ENCODE measurements at regions not wholly inside any gene's neighbourhood (a gene's known extent, or its start where the extent isn't known, plus 50 kb on each side); places are given as distances from the start of the nearest gene placed in this dataset.

- H3K36me3 ChIP-seq (ENCODE audit: low read depth): no peaks in the 10 kb centered on the region
- H3K4me1 ChIP-seq (ENCODE audit: insufficient read depth): no peaks in the 10 kb centered on the region; the same call in 1 of the 2 replicates
- no peaks in the 10 kb centered on the region for H3K9me3 ChIP-seq (ENCODE audit: low read depth)
- no peaks in the 10 kb centered on the region for H4K20me1 ChIP-seq (ENCODE audit: insufficient read depth)
- no peak overlapping the region for H3K27ac ChIP-seq
- 89 to 91% methylated on average over 7 of the region's 7 CpGs for WGBS, 2 experiments (ENCODE audit: low coverage in 1 of 2, low lambda C conversion rate in 2 of 2, missing lambda C conversion rate in 2 of 2)
- no peak overlapping the region for H2AFZ ChIP-seq
- in situ Hi-C loops (cut with MboI): no loop called here
- no peaks in the 10 kb centered on the region for H3F3A ChIP-seq (ENCODE audit: insufficient read depth)
- TF ChIP-seq EZH2phosphoT487 (IDR thresholded peaks at IDR 0.05; ENCODE audit: insufficient read depth, low read depth) (no peak), EZH2 (IDR thresholded peaks at IDR 0.05; ENCODE audit: insufficient read depth, poor library complexity, severe bottlenecking) (no peak)
- DNase-seq: no peak
- H3K79me2 ChIP-seq (ENCODE audit: insufficient read depth): no peaks in the 10 kb centered on the region
- no peak overlapping the region for H3K4me3 ChIP-seq
- H3K27me3 ChIP-seq (replicated peaks; ENCODE audit: insufficient read depth): no peaks in the 10 kb centered on the region
- no peak overlapping the region for H3K9ac ChIP-seq
- no peak overlapping the region for H3K4me2 ChIP-seq (ENCODE audit: unreplicated experiment)
- no peaks in the 10 kb centered on the region for H3K9me2 ChIP-seq (ENCODE audit: insufficient read depth)
Measured at GRCh38 chr11:86132667-86133249, 63.9 kb upstream of the PICALM start.

GRCh38 chr11:86129740-86130540, 61.1 kb upstream of the PICALM start:
- H3F3A ChIP-seq (ENCODE audit: insufficient read depth): no peaks in the 10 kb centered on the region
- H3K4me1 ChIP-seq (ENCODE audit: insufficient read depth): no peaks in the 10 kb centered on the region
- WGBS, 2 experiments (ENCODE audit: low coverage in 1 of 2, low lambda C conversion rate in 2 of 2, missing lambda C conversion rate in 2 of 2): 70 to 76% methylated on average over 3 of the region's 3 CpGs
- no peaks in the 10 kb centered on the region for H3K36me3 ChIP-seq (ENCODE audit: low read depth)
- no peak overlapping the region for H3K27ac ChIP-seq
- in situ Hi-C loops (cut with MboI): no loop called here
- H3K9me3 ChIP-seq (ENCODE audit: low read depth): no peaks in the 10 kb centered on the region
- no peaks in the 10 kb centered on the region for H3K27me3 ChIP-seq (replicated peaks; ENCODE audit: insufficient read depth)
- H2AFZ ChIP-seq: no peak overlapping the region
- no peak for DNase-seq
- H3K9ac ChIP-seq: no peak overlapping the region
- H3K4me2 ChIP-seq (ENCODE audit: unreplicated experiment): no peak overlapping the region
- H3K79me2 ChIP-seq (ENCODE audit: insufficient read depth): no peaks in the 10 kb centered on the region
- TF ChIP-seq EZH2phosphoT487 (IDR thresholded peaks at IDR 0.05; ENCODE audit: insufficient read depth, low read depth) (no peak), EZH2 (IDR thresholded peaks at IDR 0.05; ENCODE audit: insufficient read depth, poor library complexity, severe bottlenecking) (no peak)
- no peak overlapping the region for H3K4me3 ChIP-seq
- no peaks in the 10 kb centered on the region for H3K9me2 ChIP-seq (ENCODE audit: insufficient read depth)
- H4K20me1 ChIP-seq (ENCODE audit: insufficient read depth): no peaks in the 10 kb centered on the region

GRCh38 chr11:86128914-86129313, 60.0 kb upstream of the PICALM start:
- Histone ChIP-seq H3K27ac (no peak overlapping the region), H3K4me1 (ENCODE audit: insufficient read depth) (no peaks in the 10 kb centered on the region), H3K36me3 (ENCODE audit: low read depth) (no peaks in the 10 kb centered on the region), H3K79me2 (ENCODE audit: insufficient read depth) (no peaks in the 10 kb centered on the region), H3K9me3 (ENCODE audit: low read depth) (no peaks in the 10 kb centered on the region), H3K4me2 (ENCODE audit: unreplicated experiment) (no peak overlapping the region), H3F3A (ENCODE audit: insufficient read depth) (no peaks in the 10 kb centered on the region), H3K9ac (no peak overlapping the region), H4K20me1 (ENCODE audit: insufficient read depth) (no peaks in the 10 kb centered on the region), H3K4me3 (no peak overlapping the region), H2AFZ (no peak overlapping the region), H3K9me2 (ENCODE audit: insufficient read depth) (no peaks in the 10 kb centered on the region), H3K27me3 (replicated peaks; ENCODE audit: insufficient read depth) (no peaks in the 10 kb centered on the region)
- TF ChIP-seq EZH2 (IDR thresholded peaks at IDR 0.05; ENCODE audit: insufficient read depth, poor library complexity, severe bottlenecking) (no peak), EZH2phosphoT487 (IDR thresholded peaks at IDR 0.05; ENCODE audit: insufficient read depth, low read depth) (no peak)
- in situ Hi-C loops (cut with MboI): no loop called here
- DNase-seq: no peak
- WGBS, 2 experiments (ENCODE audit: low coverage in 1 of 2, low lambda C conversion rate in 2 of 2, missing lambda C conversion rate in 2 of 2): 93 to 98% methylated on average over 2 of the region's 2 CpGs

DNA sequence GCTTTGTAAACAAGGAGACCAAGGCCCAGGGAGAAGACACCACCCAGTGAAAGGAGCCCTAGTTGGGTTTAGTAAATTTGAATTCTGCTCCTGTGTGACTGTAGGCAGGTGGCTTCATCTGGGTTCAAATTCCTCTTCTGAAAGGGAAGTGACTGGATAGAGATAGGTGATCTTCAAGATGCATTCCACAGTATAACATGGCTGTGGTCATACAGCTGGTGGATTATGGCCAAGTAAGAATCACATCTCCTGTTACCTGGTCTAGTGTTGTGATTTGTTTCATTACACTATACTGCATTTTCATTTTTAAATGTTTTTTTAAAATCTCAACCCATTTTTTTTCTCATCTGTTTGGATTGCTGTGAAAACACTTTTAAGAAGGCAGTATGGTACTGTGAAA, 58.0 kb upstream of the PICALM start:
- H3F3A ChIP-seq (ENCODE audit: insufficient read depth): no peaks in the 10 kb centered on the region
- H3K9me2 ChIP-seq (ENCODE audit: insufficient read depth): no peaks in the 10 kb centered on the region
- no peak overlapping the region for H3K4me2 ChIP-seq (ENCODE audit: unreplicated experiment)
- DNase-seq: no peak
- H3K27ac ChIP-seq: no peak overlapping the region
- in situ Hi-C loops (cut with MboI): no loop called here
- no peaks in the 10 kb centered on the region for H3K4me1 ChIP-seq (ENCODE audit: insufficient read depth)
- no peaks in the 10 kb centered on the region for H3K27me3 ChIP-seq (replicated peaks; ENCODE audit: insufficient read depth)
- H2AFZ ChIP-seq: no peak overlapping the region
- H3K79me2 ChIP-seq (ENCODE audit: insufficient read depth): no peaks in the 10 kb centered on the region
- H4K20me1 ChIP-seq (ENCODE audit: insufficient read depth): no peaks in the 10 kb centered on the region
- H3K36me3 ChIP-seq (ENCODE audit: low read depth): no peaks in the 10 kb centered on the region
- H3K4me3 ChIP-seq: no peak overlapping the region
- TF ChIP-seq EZH2phosphoT487 (IDR thresholded peaks at IDR 0.05; ENCODE audit: insufficient read depth, low read depth) (no peak), EZH2 (IDR thresholded peaks at IDR 0.05; ENCODE audit: insufficient read depth, poor library complexity, severe bottlenecking) (no peak)
- H3K9me3 ChIP-seq (ENCODE audit: low read depth): no peaks in the 10 kb centered on the region
- no peak overlapping the region for H3K9ac ChIP-seq
